DND-41 (cell line): ENCODE measurements at regions not wholly inside any gene's neighbourhood (a gene's known extent, or its start where the extent isn't known, plus 50 kb on each side); places are given as distances from the start of the nearest gene placed in this dataset.

Experiments
- EZH2 ChIP-seq: IDR thresholded peaks from 3 replicates; pipeline ENCODE4 v1.6.1; 2012; ENCODE audit warnings: borderline replicate concordance, low read depth, mild to moderate bottlenecking, moderate library complexity, low read length, inconsistent platforms; ENCODE audit not compliant: severe bottlenecking
- TF ChIP-seq, protein P1 (sequence below): IDR thresholded peaks from 2 replicates; pipeline ENCODE4 v1.5.1; 2012; ENCODE audit warnings: borderline replicate concordance, low read length, moderate library complexity, mild to moderate bottlenecking; ENCODE audit not compliant: poor library complexity, severe bottlenecking; ENCODE audit errors: extremely low read depth

DNA sequence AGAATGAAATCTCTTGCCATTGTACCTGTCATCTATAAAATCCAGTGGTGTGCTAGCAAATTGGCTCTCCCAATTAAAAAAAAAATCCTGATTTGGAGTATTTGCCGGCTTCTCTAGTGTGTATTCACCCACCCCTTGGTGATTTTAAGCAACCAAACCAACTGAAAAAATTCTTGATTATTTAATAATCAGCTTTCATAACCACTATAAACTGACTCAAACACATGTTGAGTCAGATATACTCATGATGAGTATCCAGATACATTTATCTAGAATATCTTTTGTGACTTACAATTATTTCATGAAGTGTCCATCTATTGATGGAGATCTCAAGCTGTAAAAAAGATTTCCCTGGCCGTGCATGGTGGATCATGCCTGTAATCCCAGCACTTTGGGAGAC is 205.4 kb downstream of the RASSF9 start:
- TF ChIP-seq, protein P1, sequence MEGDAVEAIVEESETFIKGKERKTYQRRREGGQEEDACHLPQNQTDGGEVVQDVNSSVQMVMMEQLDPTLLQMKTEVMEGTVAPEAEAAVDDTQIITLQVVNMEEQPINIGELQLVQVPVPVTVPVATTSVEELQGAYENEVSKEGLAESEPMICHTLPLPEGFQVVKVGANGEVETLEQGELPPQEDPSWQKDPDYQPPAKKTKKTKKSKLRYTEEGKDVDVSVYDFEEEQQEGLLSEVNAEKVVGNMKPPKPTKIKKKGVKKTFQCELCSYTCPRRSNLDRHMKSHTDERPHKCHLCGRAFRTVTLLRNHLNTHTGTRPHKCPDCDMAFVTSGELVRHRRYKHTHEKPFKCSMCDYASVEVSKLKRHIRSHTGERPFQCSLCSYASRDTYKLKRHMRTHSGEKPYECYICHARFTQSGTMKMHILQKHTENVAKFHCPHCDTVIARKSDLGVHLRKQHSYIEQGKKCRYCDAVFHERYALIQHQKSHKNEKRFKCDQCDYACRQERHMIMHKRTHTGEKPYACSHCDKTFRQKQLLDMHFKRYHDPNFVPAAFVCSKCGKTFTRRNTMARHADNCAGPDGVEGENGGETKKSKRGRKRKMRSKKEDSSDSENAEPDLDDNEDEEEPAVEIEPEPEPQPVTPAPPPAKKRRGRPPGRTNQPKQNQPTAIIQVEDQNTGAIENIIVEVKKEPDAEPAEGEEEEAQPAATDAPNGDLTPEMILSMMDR = no peak
- no peak for TF ChIP-seq EZH2
